ENCODE measurements at regions not wholly inside any gene's neighbourhood (a gene's known extent, or its start where the extent isn't known, plus 50 kb on each side); places are given as distances from the start of the nearest gene placed in this dataset.

- peak; percentile 58 for DNase-seq (ENCODE audit: low read depth)
- H3K4me3 ChIP-seq (replicated peaks; ENCODE audit: low read depth, low read length) = no peak overlapping the region
- TF ChIP-seq, protein P1, sequence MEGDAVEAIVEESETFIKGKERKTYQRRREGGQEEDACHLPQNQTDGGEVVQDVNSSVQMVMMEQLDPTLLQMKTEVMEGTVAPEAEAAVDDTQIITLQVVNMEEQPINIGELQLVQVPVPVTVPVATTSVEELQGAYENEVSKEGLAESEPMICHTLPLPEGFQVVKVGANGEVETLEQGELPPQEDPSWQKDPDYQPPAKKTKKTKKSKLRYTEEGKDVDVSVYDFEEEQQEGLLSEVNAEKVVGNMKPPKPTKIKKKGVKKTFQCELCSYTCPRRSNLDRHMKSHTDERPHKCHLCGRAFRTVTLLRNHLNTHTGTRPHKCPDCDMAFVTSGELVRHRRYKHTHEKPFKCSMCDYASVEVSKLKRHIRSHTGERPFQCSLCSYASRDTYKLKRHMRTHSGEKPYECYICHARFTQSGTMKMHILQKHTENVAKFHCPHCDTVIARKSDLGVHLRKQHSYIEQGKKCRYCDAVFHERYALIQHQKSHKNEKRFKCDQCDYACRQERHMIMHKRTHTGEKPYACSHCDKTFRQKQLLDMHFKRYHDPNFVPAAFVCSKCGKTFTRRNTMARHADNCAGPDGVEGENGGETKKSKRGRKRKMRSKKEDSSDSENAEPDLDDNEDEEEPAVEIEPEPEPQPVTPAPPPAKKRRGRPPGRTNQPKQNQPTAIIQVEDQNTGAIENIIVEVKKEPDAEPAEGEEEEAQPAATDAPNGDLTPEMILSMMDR (IDR thresholded peaks at IDR 0.05; ENCODE audit: low read length, missing control alignments) = no peak
Measured at GRCh38 chr1:238677567-238677966, 708.8 kb upstream of the CHRM3 start.

DNA sequence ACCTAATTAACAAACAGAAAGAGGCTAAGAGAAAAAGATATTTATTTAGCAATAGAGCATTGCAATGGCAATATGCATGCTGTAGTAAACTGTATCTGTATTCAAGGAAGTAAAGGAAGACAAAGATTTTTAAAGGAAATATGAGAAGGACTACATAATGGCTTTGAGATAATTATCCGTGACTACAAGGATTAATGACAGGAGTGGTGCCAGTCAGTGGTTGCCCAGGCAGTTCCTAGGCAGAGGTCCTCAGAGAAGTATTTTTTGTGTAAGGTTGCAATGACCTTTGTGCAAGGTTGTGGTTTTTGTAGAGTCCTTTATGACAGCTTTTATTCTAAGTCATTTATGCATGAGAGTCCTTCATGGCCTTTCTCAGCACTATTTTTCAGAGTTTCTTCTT is 711.1 kb upstream of the CHRM3 start:
- TF ChIP-seq, protein P1 (IDR thresholded peaks at IDR 0.05; ENCODE audit: low read length, missing control alignments) = no peak
- no peak overlapping the region for H3K4me3 ChIP-seq (replicated peaks; ENCODE audit: low read depth, low read length)
- no peak for DNase-seq (ENCODE audit: low read depth)

- no peak for DNase-seq (ENCODE audit: low read depth)
- TF ChIP-seq, protein P1 (IDR thresholded peaks at IDR 0.05; ENCODE audit: low read length, missing control alignments) = no peak
- H3K4me3 ChIP-seq (replicated peaks; ENCODE audit: low read depth, low read length) = no peak overlapping the region
Measured at GRCh38 chr1:238674316-238674715, 712.1 kb upstream of the CHRM3 start.

DNA sequence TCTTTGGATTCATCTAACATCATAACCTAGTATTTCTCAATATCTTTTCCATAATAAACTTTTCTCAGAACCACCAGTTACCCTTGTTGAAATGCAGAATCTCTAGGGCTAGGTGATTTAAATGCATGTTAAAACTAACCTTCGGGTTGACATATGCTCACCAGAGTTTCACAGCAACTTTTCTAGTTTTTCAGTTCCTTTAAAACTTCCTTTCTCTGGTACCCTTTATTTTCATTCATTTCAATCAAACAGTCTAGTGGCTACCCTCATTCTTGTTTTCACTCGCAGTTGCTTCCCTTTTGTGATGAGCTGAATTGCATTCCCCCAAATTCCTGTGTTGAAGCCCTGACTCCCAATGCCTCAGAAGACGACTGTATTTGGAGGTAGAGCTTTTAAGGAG is 712.8 kb upstream of the CHRM3 start:
- TF ChIP-seq, protein P1 (IDR thresholded peaks at IDR 0.05; ENCODE audit: low read length, missing control alignments) = no peak
- DNase-seq (ENCODE audit: low read depth) = no peak
- no peak overlapping the region for H3K4me3 ChIP-seq (replicated peaks; ENCODE audit: low read depth, low read length)

GRCh38 chr1:238672806-238673205 is 713.6 kb upstream of the CHRM3 start:
- DNase-seq (ENCODE audit: low read depth) = no peak
- H3K4me3 ChIP-seq (replicated peaks; ENCODE audit: low read depth, low read length) = no peak overlapping the region
- TF ChIP-seq, protein P1 (IDR thresholded peaks at IDR 0.05; ENCODE audit: low read length, missing control alignments) = no peak

GRCh38 chr1:238672262-238672661 is 714.1 kb upstream of the CHRM3 start:
- no peak for DNase-seq (ENCODE audit: low read depth)
- TF ChIP-seq, protein P1 (IDR thresholded peaks at IDR 0.05; ENCODE audit: low read length, missing control alignments) = no peak
- no peak overlapping the region for H3K4me3 ChIP-seq (replicated peaks; ENCODE audit: low read depth, low read length)

- TF ChIP-seq, protein P1 (IDR thresholded peaks at IDR 0.05; ENCODE audit: low read length, missing control alignments) = no peak
- no peak for DNase-seq (ENCODE audit: low read depth)
Measured at GRCh38 chr1:238664139-238664538, 722.2 kb upstream of the CHRM3 start.

More at GRCh38 chr1:238664139-238664538, 722.2 kb upstream of the CHRM3 start:
- no peak overlapping the region for H3K4me3 ChIP-seq (replicated peaks; ENCODE audit: low read depth, low read length)

All from fibroblast of pulmonary artery (primary cell).